NCI-H1930 (cell line): ENCODE measurements at regions not wholly inside any gene's neighbourhood (a gene's known extent, or its start where the extent isn't known, plus 50 kb on each side); places are given as distances from the start of the nearest gene placed in this dataset.

ENCODE experiments used
- DNase-seq, 2 experiments: peaks; one replicate each; lab custom pipeline; 2025; lab: John Stamatoyannopoulos, UW

- no peak for DNase-seq
Observed at GRCh38 chr15:97815835-97816234, 144.7 kb upstream of the ARRDC4 start.

- DNase-seq: no peak
Observed at GRCh38 chr15:97817276-97817890, 143.1 kb upstream of the ARRDC4 start.

GRCh38 chr15:97836003-97836402 lies 124.5 kb upstream of the ARRDC4 start:
- no peak for DNase-seq

GRCh38 chr15:97837896-97838295 lies 122.6 kb upstream of the ARRDC4 start:
- DNase-seq: no peak

- no peak for DNase-seq
Observed at GRCh38 chr15:97838606-97839210, 121.8 kb upstream of the ARRDC4 start.

- DNase-seq: no peak
Observed at GRCh38 chr15:97840501-97840900, 120.0 kb upstream of the ARRDC4 start.

GRCh38 chr15:97841558-97841957 lies 118.9 kb upstream of the ARRDC4 start:
- DNase-seq: no peak

GRCh38 chr15:97849183-97849582 lies 111.3 kb upstream of the ARRDC4 start:
- no peak for DNase-seq

GRCh38 chr15:97858296-97858695 lies 102.2 kb upstream of the ARRDC4 start:
- no peak for DNase-seq

GRCh38 chr15:97861529-97862260 lies 98.8 kb upstream of the ARRDC4 start:
- no peak for DNase-seq

GRCh38 chr15:97866959-97867358 lies 93.5 kb upstream of the ARRDC4 start:
- DNase-seq: no peak

GRCh38 chr15:97867870-97868269 lies 92.6 kb upstream of the ARRDC4 start:
- no peak for DNase-seq

GRCh38 chr15:97868981-97869380 lies 91.5 kb upstream of the ARRDC4 start:
- DNase-seq: no peak

GRCh38 chr15:97870771-97871170 lies 89.7 kb upstream of the ARRDC4 start:
- no peak for DNase-seq

- no peak for DNase-seq
Observed at GRCh38 chr15:97874139-97874538, 86.4 kb upstream of the ARRDC4 start.

- DNase-seq: no peak
Observed at GRCh38 chr15:97875025-97875512, 85.4 kb upstream of the ARRDC4 start.

- DNase-seq: no peak
Observed at GRCh38 chr15:97875513-97876280, 84.8 kb upstream of the ARRDC4 start.

GRCh38 chr15:97876281-97876675 lies 84.2 kb upstream of the ARRDC4 start:
- DNase-seq: no peak

- DNase-seq: no peak
Observed at GRCh38 chr15:97881346-97881965, 79.0 kb upstream of the ARRDC4 start.

GRCh38 chr15:97884513-97885131 lies 75.9 kb upstream of the ARRDC4 start:
- no peak for DNase-seq

GRCh38 chr15:97890307-97890706 lies 70.2 kb upstream of the ARRDC4 start:
- DNase-seq: no peak
